Stimulated activated CD4-positive, alpha-beta T cell treated with anti-CD3 and anti-CD28 coated beads, Interleukin-1b, Interleukin-23, amount 100 ng/mL, for 48 hours (primary cell): ENCODE measurements at regions not wholly inside any gene's neighbourhood (a gene's known extent, or its start where the extent isn't known, plus 50 kb on each side); places are given as distances from the start of the nearest gene placed in this dataset.
"Not testable (repeated sequence)": the region's sequence is repeated elsewhere in the genome, so short reads cannot be mapped to it uniquely, and the experiment has no call there.

ENCODE experiments used
- DNase-seq: peaks from one replicate; pipeline ENCODE4 v3.0.0-alpha.2; 2020

DNA sequence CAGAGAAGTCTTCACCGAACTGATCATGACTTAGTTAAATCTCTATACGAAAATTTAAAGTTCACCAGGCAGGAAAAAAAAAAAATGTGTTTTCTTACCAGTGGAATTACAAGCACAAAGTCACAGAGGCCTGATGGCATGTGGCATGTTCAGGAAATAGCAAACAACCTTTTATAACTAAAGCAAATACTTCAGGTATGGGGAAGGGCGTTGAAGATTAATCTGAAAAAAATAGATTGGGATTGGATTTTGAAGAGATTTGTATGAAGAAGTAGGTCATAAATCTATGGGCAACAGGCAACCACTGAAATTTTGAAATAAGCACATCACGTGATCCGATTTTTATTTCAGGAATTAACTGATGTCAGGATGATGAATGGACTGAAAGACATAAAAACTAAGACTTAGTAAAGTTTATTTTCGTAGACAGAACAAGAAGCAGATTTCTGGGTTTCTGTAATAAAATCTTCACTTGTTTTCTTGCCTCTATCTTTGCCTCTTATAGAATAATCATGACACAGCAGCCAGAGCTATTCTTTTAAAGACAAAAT, 295.9 kb upstream of the ADGRL4 start:
- DNase-seq: no peak

DNA sequence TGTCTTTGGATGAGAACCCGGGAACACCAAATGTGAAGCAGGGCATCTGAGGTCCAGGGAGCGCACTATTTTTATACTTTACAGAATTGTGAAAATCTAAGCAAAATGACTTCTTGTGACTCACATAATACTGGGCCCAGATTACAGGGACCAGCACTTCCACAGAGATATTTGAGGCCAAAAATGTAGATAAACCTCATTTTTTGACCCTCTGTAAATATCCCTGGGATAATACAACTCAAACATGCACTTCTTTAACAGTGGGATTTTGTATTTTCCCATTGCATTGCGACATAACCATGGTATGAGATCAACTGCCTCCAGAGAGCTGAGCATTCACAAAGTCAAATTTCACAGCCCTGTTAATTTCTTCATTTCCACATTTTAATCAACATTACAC, 289.4 kb upstream of the ADGRL4 start:
- no peak for DNase-seq

DNA sequence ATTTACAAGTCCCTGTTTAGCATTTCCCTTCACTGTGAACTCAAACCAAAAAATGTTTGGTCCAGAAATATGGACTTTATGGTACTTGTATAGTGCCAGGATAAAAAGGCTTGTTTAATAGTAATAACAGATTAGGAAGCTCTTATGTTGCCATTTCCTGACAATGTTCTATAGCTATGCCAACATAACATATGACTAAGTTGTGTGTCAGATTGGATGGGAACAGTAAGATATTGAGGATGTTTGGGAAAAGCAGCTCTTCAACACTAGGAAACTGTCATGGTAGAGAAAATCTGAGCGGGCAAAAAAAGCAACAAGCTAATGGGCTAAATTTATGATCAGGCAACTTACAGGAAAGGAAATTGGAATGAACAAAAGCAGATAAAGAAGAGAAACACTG, 287.1 kb upstream of the ADGRL4 start:
- DNase-seq: no peak

DNA sequence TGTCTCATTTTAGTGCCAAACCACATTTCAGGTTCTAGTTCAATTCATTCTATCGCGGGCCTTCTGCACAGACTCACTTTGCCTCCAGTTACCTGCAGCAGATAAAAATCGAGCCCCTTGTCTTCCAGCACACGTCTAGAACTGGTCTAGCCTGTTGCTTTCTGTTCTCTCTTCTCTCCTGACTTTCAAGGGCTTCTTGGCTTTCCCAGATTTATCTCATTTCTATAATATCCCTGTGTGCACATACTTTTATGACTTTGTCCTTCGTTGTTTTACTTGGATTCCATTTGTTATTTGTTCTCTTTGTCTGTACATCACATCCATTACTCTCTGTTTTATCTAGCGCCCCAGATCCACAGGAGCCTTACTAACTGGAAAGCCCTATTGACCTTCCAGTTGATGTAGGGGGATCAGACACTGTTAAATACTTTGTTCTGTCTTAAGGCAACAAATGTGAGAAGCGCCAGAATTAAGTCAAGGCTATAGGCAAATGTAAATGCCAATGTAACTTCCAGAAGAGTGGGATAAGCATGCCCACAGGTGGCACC, 284.5 kb upstream of the ADGRL4 start:
- DNase-seq: no peak

DNA sequence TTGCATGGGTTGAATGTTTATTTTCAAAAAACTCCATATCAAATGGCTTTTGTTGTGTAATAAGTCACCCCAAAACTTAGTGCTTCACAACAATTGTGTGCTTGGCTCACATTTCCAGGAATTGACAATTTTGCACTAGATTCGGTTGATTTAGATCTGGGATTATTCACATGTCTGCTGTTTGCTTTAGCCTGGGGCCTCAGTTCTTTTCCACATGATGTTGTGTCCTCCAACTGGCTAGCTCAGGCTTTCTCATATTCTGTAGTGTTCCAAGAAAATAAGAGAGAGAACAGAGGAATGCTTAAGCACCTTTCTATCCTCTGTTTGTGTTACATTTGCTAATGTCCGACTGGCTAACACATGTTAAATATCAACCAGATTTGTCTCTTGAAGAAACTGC, 281.5 kb upstream of the ADGRL4 start:
- DNase-seq: no peak

DNA sequence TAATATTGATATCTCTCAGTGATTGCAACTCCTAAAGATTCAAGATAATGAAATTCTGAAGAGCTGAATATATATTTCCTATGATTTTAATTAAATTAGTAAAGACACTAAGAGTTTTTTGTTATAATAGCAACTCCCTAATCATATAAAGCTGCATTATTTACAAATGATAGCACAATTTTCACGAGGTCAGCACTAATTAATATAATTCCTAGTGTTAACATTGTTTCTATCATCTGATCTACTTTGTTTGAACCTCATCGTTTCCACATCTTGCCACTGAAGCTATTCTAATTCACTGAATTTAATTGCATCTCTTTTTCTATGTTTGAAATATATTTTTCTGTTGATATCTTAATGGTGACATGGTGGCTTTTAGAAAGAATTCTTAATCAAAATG, 279.1 kb upstream of the ADGRL4 start:
- no peak for DNase-seq

DNA sequence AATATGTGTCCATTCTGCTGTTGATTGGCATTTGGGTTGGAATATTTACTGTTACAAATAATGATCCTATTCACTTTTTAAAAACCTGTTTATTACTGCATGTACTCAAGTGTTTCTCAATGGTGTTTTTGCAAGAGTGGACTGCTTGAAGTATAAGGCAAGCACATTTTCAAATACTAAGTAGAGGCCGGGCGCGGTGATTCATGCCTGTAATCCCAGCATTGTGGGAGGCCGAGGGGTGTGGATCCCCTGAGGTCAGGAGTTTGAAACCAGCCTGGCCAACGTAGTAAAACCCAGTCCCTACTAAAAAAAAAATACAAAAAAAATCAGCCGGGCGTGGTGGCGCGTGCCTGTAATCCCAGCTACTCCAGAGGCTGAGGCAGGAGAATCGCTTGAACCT, 276.9 kb upstream of the ADGRL4 start:
- no peak for DNase-seq

DNA sequence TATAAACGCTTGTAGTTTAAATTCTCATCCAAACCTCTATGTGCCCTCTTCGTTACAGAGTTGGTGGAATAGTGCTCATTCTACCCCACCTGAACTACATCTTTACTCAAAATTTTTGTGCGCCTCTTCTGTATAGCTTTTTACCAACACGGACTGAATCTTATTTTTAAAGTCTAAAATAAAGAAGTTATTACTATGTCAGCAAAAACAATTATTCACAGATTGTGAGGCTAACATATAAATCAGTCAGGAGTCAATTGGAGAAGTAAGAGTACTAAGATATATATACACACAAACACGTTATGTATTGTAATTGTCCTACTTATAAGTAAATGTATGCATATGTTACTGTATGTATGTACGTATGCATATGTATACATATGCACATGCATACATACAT, 274.9 kb upstream of the ADGRL4 start:
- no peak for DNase-seq

DNA sequence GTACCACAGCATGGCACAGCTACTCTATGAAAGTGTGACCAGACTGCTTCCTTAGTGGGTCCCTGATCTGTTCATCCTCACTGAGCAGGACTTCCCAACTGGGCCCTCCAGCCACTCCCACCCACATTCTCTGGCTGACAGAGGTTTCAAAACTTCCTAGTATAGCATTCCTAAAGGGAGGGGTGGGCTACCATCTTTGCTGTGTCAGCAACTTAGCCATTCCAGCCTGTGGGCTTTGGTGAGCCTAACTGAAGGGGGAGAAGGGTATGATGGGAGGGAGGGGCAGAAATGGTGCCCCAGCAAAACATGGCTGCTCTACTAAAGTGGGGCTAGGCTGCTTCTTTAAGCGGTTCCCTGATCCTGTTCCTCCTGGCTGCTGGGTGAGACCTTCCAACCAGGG, 265.2 kb upstream of the ADGRL4 start:
- DNase-seq: no peak

DNA sequence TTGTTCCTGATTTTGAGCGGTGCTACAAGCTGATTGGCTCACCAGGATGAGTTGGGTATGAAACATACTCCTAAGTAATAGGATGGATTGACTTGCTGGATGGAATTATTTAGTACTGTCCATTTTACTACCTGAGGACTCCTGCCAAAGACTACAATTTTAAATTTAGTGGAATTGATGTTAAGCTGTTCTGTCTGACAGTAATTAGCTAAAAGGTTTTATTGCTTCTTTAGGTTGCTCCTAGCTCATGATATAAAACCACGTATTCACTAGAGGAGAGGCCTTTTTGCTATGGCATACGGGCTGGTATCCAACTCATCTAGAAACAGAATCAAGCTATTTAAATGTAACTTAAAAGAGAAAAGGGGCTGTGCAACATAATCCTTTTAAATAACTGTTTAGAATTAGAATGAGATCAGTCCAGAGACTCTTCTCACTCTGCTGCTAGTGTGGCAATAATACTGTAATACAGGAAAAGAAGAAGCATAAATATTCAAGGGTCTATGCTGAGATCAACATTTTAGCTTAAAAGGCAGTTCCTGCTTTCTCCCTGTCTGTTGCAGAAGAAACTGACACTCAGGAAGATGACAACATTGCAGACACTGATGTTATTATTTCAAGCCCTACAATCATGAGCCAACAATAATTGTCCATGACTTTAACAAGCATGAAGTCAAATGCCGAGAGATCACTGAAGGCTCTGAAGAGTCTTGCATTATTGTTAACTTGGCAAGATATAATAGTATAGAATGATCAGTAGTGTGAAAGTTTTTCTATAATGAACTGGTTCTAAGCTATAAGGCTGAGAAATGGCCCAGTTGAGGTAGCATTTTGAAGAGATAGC, 258.7 kb upstream of the ADGRL4 start:
- DNase-seq: no peak

DNA sequence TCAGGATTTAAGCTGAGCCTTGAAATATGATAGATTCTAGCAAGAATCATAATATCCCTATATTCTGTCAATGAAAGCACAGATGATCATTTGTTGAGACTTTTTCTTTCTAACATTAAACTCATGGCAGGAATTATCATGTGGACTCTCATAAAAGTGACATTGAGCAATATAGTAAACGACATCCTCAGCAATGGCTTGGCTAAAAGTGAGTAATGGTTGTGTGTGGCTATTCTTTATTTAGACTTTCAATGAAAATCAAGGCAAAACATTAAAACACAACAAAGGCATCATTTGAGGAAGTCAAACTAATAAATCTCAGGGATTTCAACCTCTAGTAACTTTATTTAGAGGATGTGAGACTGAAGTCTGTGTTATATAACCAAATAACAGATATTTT, 257.8 kb upstream of the ADGRL4 start:
- no peak for DNase-seq

DNA sequence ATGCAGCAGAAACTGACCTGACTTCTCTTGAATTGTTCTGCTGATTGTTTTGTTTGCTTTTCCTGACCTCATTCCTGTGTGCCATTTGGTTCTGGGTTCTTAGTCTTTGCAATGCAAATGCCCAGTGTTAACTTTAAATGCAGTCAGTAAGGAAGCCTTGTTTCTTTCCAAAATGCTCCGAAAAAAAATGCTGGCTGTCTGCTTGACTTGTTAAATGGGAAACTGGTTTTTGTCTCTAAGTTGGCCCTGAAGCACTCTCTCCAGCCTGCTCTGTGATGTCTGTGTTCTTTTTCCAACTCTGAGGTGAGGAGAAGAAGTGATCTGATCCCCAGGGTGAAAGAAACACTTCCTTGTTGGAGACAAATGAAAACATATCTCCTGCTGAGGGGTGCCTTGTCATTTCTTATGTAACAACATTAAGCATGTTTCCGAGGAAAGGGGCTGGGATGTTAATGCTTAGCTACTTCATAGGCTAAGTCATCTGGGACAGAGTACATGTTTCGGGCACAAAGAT, 256.3 kb upstream of the ADGRL4 start:
- DNase-seq: no peak

DNA sequence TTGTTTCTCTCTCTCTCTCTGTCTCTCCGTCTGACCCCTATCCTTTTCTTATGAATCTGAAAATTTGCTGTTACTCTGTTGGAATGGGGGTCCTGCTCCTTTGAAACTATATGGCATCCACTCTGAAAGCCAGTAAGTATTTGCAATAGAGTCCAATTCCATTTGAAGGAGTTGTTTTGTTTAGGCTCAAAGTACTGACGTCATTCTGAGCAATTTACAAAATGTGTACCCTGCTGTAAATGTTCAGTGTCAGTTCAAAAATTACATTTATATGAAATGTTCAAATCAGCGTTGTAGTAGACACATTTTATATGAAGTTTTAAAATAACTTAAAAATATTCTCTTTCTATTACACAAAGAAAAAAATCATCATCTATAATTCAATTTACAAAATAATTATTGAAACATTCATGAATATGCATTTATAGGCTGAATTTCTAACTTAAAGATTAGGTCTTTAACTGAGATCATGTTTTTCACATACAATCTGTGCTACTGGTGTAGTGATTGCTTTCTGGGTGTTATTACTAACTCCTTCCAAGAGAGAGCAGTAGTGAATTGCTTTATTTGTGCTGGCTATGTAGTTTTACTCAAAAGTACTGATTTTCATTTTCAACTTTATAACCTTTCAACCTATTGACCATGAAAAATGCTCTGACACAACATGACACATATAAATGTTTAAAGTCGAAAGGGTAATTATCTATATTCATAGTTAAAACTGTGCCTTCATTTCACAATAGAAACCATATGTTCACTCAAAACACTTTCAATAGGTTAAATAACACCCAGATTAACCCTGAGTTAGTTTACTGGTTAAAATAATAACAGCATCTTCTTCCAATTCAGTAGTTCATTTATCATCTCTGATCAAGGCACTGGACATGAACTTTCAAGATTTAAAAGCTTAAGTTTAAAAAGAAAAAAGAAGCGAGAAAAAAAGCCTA, 253.1 kb upstream of the ADGRL4 start:
- DNase-seq: no peak

DNA sequence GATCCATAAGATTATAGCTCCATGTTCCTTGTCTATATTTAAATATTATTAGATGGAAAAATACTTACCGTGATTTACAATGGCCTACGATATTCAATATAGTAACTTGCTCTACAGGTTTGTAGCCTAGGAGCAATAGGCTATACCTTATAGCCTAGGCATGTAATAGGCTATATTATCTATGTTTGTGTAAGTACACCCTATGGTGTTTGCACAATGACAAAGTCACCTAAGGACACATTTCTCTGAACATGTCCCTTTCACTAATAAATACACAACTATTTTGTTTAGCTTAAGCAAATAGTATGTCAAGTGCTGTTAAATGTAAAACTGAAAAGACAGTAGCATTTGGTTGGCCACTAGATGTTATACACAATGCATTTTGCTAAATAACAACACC, 248.9 kb upstream of the ADGRL4 start:
- DNase-seq: no peak

DNA sequence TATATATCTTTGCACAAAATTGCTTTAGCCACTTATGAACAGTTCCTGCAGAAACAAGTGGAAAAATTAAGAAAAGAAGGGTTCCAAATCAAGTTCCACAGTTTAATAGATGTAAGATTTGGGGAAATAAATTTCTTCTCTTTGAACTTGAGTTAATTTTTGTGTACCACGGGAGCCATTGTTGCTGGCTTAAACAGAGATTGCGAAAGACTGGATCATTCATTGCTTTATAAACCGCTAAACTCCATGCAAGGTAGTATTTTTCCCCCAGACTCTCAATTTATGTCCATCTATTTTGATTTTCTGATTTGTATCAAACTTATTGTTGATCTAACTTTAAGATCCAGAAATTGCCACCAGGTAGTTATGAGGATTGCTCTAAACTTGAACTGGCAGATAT, 246.1 kb upstream of the ADGRL4 start:
- DNase-seq: no peak

DNA sequence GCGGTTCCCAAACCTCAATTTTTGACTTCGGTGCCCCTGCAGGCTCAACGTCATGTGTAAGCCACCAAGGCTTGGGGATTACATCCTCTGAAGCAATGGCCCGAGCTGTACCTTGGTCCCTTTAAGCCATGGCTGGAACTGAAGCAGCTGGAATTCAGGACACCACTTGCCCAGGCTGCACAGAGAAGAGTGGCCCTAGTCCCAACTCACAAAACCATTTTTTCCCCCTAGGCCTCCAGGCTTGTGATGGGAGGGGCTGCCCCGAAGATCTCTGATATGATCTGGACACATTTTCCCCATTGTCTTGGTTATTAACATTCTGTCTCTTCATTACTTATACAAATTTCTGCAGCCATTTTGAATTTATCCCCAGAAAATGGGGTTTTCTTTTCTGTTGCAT, 233.3 kb upstream of the ADGRL4 start:
- DNase-seq: no peak

DNA sequence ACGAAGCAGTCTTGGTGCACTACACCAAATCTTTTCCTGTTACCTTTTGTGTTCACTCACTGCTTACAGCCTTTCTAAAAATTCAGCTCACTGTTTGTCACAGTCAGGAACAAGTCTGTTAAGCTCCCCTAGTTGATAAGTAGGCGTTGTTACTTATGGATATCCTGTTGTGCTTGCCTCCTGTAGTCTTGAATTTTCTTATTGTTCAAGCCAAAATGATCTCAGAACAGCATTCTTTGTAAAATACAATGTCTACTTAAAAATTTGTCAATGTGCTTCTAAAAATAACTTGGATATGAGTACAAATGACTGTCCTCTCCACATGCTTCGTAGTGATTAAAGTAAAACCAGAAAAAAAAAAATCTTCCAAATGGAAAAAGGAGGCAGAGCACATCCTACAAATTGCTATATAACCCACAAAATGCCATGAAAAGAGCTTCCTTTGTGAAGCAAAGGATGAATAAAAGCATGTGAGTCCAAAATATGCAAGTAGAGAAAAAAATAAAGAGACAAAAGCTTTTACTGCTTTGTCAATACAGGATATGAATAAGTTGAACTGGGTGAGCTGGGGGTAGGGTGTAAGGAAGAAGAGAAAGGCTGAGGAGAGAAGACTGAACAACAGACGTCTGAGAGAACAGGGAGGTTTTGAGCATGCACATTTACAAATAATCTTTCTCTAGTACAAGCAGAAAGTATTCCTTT, 228.9 kb upstream of the ADGRL4 start:
- DNase-seq: no peak

DNA sequence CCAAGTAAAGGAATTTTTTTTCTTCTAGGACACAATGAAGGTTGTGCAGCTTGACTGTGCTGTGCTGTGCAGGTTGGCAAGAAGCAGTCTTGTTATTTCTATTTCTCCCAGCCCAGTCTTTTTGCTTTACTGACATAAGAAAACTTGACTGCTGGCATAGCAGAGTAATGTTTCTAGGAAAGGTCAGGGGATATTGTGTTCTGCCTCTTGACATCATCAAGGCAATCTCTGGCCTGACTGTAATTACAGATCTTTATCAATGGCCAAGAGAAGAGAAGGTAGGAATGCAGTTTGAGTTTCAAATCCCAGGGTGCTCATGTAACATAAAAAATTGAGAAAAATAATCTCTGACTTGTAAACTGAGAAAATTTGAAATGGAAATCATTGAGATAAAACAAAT, 226.3 kb upstream of the ADGRL4 start:
- DNase-seq: no peak

DNA sequence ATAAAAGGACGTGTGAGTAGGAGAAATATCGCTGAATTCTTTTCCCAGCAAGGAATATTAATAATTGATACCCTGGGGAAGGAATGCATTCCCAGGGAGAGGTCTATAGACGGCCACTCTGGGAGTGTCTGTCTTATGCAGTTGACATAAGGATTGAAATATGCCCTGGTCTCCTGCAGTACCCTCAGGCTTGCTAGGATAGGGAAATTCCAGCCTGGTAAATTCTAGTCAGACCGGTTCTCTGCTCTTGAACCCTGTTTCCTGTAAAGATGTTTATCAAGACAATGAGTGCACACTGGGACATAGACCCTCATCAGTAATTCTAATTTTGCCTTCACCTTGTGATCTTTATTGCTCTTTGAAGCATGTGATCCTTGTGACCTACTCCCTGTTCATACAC, 224.2 kb upstream of the ADGRL4 start:
- not testable (repeated sequence) for DNase-seq

DNA sequence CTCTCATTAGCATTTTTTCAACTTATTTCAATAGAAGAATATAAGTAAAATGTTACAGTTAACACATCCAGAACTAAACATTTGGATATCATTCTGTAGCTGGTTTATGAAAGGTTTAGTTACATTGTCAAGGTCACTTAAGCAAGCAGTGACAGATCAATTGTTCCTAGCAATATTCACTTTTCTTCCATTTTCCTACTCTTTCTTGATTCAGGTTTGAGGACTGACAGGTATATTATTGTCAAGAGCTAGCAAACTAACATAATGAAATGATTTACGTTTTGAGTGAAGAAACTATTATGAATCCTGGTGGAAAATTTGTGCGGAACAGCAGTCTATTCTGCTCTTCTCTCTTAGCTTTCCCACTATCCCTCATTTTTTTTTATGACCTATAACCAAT, 220.4 kb upstream of the ADGRL4 start:
- DNase-seq: no peak

DNA sequence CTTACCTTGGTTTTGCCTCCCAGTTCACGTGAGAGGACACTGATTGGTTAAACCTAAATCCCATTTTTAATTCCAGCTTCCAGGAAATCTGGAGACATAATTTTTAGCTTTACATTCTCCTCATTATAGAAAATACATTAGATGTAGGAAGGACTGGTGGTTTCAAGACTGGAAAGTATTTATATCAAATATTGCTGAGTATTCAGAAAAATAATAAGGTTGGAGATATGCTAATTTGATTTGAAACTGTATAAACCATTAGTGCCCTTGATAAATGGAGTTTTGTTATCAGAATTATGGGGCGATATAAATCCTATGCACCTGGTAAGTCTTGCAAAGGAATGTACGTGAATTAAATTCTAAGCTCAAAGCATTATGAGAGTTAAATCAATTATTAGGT, 218.0 kb upstream of the ADGRL4 start:
- no peak for DNase-seq

DNA sequence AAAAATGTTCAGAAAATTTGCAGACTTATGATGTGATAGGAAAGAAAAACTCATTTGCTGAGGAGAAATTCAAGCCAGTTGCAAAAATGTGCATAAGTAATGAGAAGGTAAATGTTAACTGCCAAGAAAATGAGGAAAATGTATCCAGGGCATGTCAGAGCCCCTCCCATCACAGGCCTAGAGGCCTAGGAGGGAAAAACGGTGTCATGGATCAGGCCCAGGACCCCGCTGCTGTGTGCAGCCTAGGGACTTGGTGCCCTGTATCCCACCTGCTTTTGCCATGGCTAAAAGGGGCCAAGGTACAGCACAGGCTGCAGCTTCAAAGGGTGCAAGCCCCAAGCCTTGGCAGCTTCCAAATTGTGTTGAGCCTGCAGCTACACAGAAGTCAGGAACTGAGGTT, 214.0 kb upstream of the ADGRL4 start:
- DNase-seq: no peak

DNA sequence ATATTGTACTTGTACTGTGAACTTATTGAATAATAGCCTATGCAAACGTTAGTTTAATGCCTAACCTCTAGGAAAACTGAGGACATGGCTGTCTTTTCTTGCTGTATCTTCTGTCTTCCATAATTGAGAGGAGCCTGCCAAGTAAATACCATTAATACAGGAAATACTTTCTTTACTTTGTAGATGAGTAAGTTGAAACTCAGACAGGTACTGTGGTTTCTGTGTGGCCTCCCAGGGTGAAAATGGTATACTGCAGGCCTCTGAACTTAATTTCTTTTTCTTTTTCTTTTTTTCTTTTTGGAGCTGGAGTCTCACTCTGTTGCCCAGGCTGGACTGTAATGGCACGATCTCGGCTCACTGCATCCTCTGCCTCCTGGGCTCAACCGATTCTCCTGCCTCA, 208.8 kb upstream of the ADGRL4 start:
- no peak for DNase-seq
